ENCODE measurements at regions not wholly inside any gene's neighbourhood (a gene's known extent, or its start where the extent isn't known, plus 50 kb on each side); places are given as distances from the start of the nearest gene placed in this dataset.

DNA sequence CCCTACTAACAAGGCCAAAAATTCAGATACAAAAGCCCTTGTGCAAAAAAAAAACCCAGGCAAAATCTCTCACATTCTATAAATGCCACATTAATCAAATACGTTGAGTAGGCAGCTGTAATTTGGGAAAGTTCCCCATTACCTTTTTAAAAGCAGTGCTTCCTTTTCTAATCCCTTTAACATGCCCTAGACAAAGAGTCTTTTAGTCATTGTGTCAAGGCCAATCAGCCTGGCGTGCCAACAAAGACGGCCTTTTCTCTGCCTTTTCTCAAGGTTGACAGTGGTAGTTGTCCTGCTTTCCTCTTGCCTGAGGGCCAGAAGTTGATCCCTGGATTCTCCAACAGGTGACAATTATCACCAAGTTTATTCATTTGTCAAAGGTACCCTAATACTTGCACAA, 62.5 kb upstream of the METAP2 start:
- ATAC-seq (no peak), DNase-seq (ENCODE audit: low read depth, low spot score) (no peak), FAIRE-seq (no peak)
- in situ Hi-C loops (cut with MboI) (no loop called here), intact Hi-C loops (cut with micrococcal nuclease; ENCODE audit: unreplicated experiment) (no loop called here)
- H3K27ac ChIP-seq (ENCODE audit: control insufficient read depth, insufficient read depth): no peak overlapping the region
- SMC1A ChIA-PET (ENCODE audit: uncharacterized antibody, unreplicated experiment): interaction anchor here (0.5 kb wide), 1 partner anchor 256 kb away, joined by 3 read pairs; no protein-coding TSS in a partner anchor
- H3K9ac ChIP-seq (ENCODE audit: control insufficient read depth, insufficient read depth, low read length): no peak overlapping the region
- H3K27me3 ChIP-seq (replicated peaks in 1 of 2; ENCODE audit: control insufficient read depth in 2 of 2, insufficient read depth in 2 of 2, low read length in 1 of 2): no peaks in the 10 kb centered on the region; a peak in 1 of 4 replicates
- no peaks in the 10 kb centered on the region for H4K20me1 ChIP-seq (ENCODE audit: control insufficient read depth, insufficient read depth)
- RAD21 ChIA-PET (ENCODE audit: unreplicated experiment): no interaction called here
- H3K36me3 ChIP-seq (ENCODE audit: control insufficient read depth in 2 of 2, insufficient read depth in 2 of 2, low read length in 1 of 2): no peaks in the 10 kb centered on the region
- no peaks in the 10 kb centered on the region for H3K79me2 ChIP-seq (ENCODE audit: control insufficient read depth, insufficient read depth, low read length)
- POLR2A ChIA-PET: no interaction called here
- no peaks in the 10 kb centered on the region for H3K4me1 ChIP-seq (ENCODE audit: control insufficient read depth, insufficient read depth, low read length)
- H2AFZ ChIP-seq (ENCODE audit: control insufficient read depth, low read depth, low read length): no peak overlapping the region
- WGBS (ENCODE audit: insufficient coverage, insufficient replicate concordance, low lambda C conversion rate, missing lambda C conversion rate): 19% methylated on average over 3 of the region's 3 CpGs
- no peak overlapping the region for H3K4me2 ChIP-seq (ENCODE audit: control insufficient read depth, insufficient read depth)
- no peak overlapping the region for H3K4me3 ChIP-seq
- no TSS peak for BruUV-seq (replicated peaks)
- no peaks in the 10 kb centered on the region for H3K9me3 ChIP-seq (replicated peaks; ENCODE audit: control insufficient read depth, insufficient read depth, low read length)
- TF ChIP-seq TCF12 (IDR thresholded peaks at IDR 0.05; ENCODE audit: low read depth, low read length) (no peak), USF2 (IDR thresholded peaks at IDR 0.05; ENCODE audit: borderline replicate concordance, low read depth, low read length) (no peak), NFXL1 (IDR thresholded peaks at IDR 0.05; ENCODE audit: borderline replicate concordance) (no peak)
- CTCF ChIA-PET: no interaction called here

GRCh38 chr12:95412482-95413311, 61.3 kb upstream of the METAP2 start:
- RAD21 ChIA-PET (ENCODE audit: unreplicated experiment): no interaction called here
- no peak for FAIRE-seq
- SMC1A ChIA-PET (ENCODE audit: uncharacterized antibody, unreplicated experiment): interaction anchor here (0.6 kb wide), 1 partner anchor 223 kb away, joined by 4 read pairs; no protein-coding TSS in a partner anchor
- Histone ChIP-seq H3K4me2 (ENCODE audit: control insufficient read depth, insufficient read depth) (no peak overlapping the region), H3K27ac (ENCODE audit: control insufficient read depth, insufficient read depth) (no peak overlapping the region), H3K9ac (ENCODE audit: control insufficient read depth, insufficient read depth, low read length) (no peak overlapping the region), H3K4me3 (no peak overlapping the region), H3K36me3 (ENCODE audit: control insufficient read depth in 2 of 2, insufficient read depth in 2 of 2, low read length in 1 of 2) (no peaks in the 10 kb centered on the region), H3K79me2 (ENCODE audit: control insufficient read depth, insufficient read depth, low read length) (no peaks in the 10 kb centered on the region), H4K20me1 (ENCODE audit: control insufficient read depth, insufficient read depth) (no peaks in the 10 kb centered on the region), H3K27me3 (replicated peaks in 1 of 2; ENCODE audit: control insufficient read depth in 2 of 2, insufficient read depth in 2 of 2, low read length in 1 of 2) (no peaks in the 10 kb centered on the region; a peak in 1 of 4 replicates), H2AFZ (ENCODE audit: control insufficient read depth, low read depth, low read length) (no peak overlapping the region), H3K4me1 (ENCODE audit: control insufficient read depth, insufficient read depth, low read length) (no peaks in the 10 kb centered on the region), H3K9me3 (replicated peaks; ENCODE audit: control insufficient read depth, insufficient read depth, low read length) (no peaks in the 10 kb centered on the region)
- intact Hi-C loops (cut with micrococcal nuclease; ENCODE audit: unreplicated experiment): no loop called here
- no peak for ATAC-seq
- DNase-seq (ENCODE audit: low read depth, low spot score): no peak
- in situ Hi-C loops (cut with MboI): no loop called here
- 35% methylated on average over 4 of the region's 4 CpGs for WGBS (ENCODE audit: insufficient coverage, insufficient replicate concordance, low lambda C conversion rate, missing lambda C conversion rate)
- POLR2A ChIA-PET: no interaction called here
- BruUV-seq (replicated peaks): no TSS peak
- CTCF ChIA-PET: interaction anchor here (0.9 kb wide), 1 partner anchor 9 kb away, joined by 3 read pairs; no protein-coding TSS in a partner anchor
- TF ChIP-seq POLR2A (IDR thresholded peaks at IDR 0.05; ENCODE audit: low read depth, low read length) (no peak), ZBED1 (IDR thresholded peaks at IDR 0.05; ENCODE audit: borderline replicate concordance) (no peak), IKZF2 (IDR thresholded peaks at IDR 0.05) (no peak), MTA3 (IDR thresholded peaks at IDR 0.05; ENCODE audit: borderline replicate concordance, low read length) (no peak), GABPA (IDR thresholded peaks at IDR 0.05; ENCODE audit: low read depth) (no peak), NR2F1 (conservative IDR thresholded peaks at IDR 0.05) (no peak)
- TF ChIP-seq, protein P1, sequence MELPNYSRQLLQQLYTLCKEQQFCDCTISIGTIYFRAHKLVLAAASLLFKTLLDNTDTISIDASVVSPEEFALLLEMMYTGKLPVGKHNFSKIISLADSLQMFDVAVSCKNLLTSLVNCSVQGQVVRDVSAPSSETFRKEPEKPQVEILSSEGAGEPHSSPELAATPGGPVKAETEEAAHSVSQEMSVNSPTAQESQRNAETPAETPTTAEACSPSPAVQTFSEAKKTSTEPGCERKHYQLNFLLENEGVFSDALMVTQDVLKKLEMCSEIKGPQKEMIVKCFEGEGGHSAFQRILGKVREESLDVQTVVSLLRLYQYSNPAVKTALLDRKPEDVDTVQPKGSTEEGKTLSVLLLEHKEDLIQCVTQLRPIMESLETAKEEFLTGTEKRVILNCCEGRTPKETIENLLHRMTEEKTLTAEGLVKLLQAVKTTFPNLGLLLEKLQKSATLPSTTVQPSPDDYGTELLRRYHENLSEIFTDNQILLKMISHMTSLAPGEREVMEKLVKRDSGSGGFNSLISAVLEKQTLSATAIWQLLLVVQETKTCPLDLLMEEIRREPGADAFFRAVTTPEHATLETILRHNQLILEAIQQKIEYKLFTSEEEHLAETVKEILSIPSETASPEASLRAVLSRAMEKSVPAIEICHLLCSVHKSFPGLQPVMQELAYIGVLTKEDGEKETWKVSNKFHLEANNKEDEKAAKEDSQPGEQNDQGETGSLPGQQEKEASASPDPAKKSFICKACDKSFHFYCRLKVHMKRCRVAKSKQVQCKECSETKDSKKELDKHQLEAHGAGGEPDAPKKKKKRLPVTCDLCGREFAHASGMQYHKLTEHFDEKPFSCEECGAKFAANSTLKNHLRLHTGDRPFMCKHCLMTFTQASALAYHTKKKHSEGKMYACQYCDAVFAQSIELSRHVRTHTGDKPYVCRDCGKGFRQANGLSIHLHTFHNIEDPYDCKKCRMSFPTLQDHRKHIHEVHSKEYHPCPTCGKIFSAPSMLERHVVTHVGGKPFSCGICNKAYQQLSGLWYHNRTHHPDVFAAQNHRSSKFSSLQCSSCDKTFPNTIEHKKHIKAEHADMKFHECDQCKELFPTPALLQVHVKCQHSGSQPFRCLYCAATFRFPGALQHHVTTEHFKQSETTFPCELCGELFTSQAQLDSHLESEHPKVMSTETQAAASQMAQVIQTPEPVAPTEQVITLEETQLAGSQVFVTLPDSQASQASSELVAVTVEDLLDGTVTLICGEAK (IDR thresholded peaks at IDR 0.05; ENCODE audit: borderline replicate concordance): no peak
- TF ChIP-seq, protein P2, sequence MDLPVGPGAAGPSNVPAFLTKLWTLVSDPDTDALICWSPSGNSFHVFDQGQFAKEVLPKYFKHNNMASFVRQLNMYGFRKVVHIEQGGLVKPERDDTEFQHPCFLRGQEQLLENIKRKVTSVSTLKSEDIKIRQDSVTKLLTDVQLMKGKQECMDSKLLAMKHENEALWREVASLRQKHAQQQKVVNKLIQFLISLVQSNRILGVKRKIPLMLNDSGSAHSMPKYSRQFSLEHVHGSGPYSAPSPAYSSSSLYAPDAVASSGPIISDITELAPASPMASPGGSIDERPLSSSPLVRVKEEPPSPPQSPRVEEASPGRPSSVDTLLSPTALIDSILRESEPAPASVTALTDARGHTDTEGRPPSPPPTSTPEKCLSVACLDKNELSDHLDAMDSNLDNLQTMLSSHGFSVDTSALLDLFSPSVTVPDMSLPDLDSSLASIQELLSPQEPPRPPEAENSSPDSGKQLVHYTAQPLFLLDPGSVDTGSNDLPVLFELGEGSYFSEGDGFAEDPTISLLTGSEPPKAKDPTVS (IDR thresholded peaks at IDR 0.05; ENCODE audit: low read depth, low read length): no peak

Measured in GM12878 (cell line).